DND-41 (cell line): ENCODE measurements at regions not wholly inside any gene's neighbourhood (a gene's known extent, or its start where the extent isn't known, plus 50 kb on each side); places are given as distances from the start of the nearest gene placed in this dataset.

ENCODE experiments used
- ATAC-seq: fragments of 200-7000 bp; cut with Tn5 transposase; 3 replicates; pipeline ENCODE4 v1.9.1; 2021; ENCODE audit warnings: low read depth; ENCODE audit not compliant: insufficient read depth
- DNase-seq: peaks from one replicate; pipeline ENCODE4 v3.0.0-alpha.2; 2020
- H2AFZ ChIP-seq: 2 replicates; pipeline ENCODE4 v1.6.0; 2012; ENCODE audit warnings: low read depth, low read length
- H3K27ac ChIP-seq: 2 replicates; pipeline ENCODE4 v1.5.1; 2012; ENCODE audit warnings: low read length, inconsistent platforms
- H3K27me3 ChIP-seq: fragments of 200-600 bp; sonication (generic); 2 replicates; pipeline ENCODE4 v1.6.0; 2012; ENCODE audit warnings: low read length, mild to moderate bottlenecking, inconsistent platforms; ENCODE audit not compliant: insufficient read depth, poor library complexity
- H3K36me3 ChIP-seq: 2 replicates; pipeline ENCODE4 v1.5.1; 2012; ENCODE audit warnings: low read length, inconsistent platforms; ENCODE audit not compliant: insufficient read depth
- H3K4me1 ChIP-seq: 2 replicates; pipeline ENCODE4 v1.5.1; 2012; ENCODE audit warnings: mild to moderate bottlenecking, low read length; ENCODE audit not compliant: insufficient read depth
- H3K4me2 ChIP-seq: 2 replicates; pipeline ENCODE4 v1.6.0; 2012; ENCODE audit warnings: mild to moderate bottlenecking, moderate library complexity, low read length, inconsistent platforms; ENCODE audit not compliant: insufficient read depth
- H3K4me3 ChIP-seq, 2 experiments: fragments of 200-600 bp in 1 of 2; shearing (Covaris generic) in 1 of 2; 2 replicates each; pipeline ENCODE4 v1.5.1; 2012 to 2016; ENCODE audit warnings: inconsistent platforms in 2 of 2, low read length in 2 of 2, mild to moderate bottlenecking in 2 of 2, low read depth in 1 of 2, moderate library complexity in 1 of 2
- H3K79me2 ChIP-seq: 2 replicates; pipeline ENCODE4 v1.6.0; 2012; ENCODE audit warnings: low read length, inconsistent platforms; ENCODE audit not compliant: insufficient read depth
- H3K9ac ChIP-seq: 2 replicates; pipeline ENCODE4 v1.6.0; 2012; ENCODE audit warnings: low read depth, mild to moderate bottlenecking, inconsistent platforms, low read length, moderate library complexity
- H3K9me3 ChIP-seq: 2 replicates; pipeline ENCODE4 v1.5.1; 2012; ENCODE audit warnings: low read length, moderate library complexity, mild to moderate bottlenecking, inconsistent platforms; ENCODE audit not compliant: insufficient read depth, severe bottlenecking
- H4K20me1 ChIP-seq: 2 replicates; pipeline ENCODE4 v1.6.0; 2012; ENCODE audit warnings: low read length; ENCODE audit not compliant: insufficient read depth
- EZH2 ChIP-seq: IDR thresholded peaks from 3 replicates; pipeline ENCODE4 v1.6.1; 2012; ENCODE audit warnings: borderline replicate concordance, low read depth, mild to moderate bottlenecking, moderate library complexity, low read length, inconsistent platforms; ENCODE audit not compliant: severe bottlenecking
- TF ChIP-seq, protein P1 (sequence below): IDR thresholded peaks from 2 replicates; pipeline ENCODE4 v1.5.1; 2012; ENCODE audit warnings: borderline replicate concordance, low read length, moderate library complexity, mild to moderate bottlenecking; ENCODE audit not compliant: poor library complexity, severe bottlenecking; ENCODE audit errors: extremely low read depth

- no peak overlapping the region for H3K9ac ChIP-seq
- no peaks in the 10 kb centered on the region for H3K79me2 ChIP-seq
- DNase-seq (peak; percentile 19), ATAC-seq (peak; percentile 63)
- no peaks in the 10 kb centered on the region for H3K36me3 ChIP-seq
- H2AFZ ChIP-seq, result no peak overlapping the region
- no peak overlapping the region for H3K4me3 ChIP-seq
- H4K20me1 ChIP-seq, result no peaks in the 10 kb centered on the region
- no peak overlapping the region for H3K27ac ChIP-seq
- no peak for TF ChIP-seq EZH2
- TF ChIP-seq, protein P1, sequence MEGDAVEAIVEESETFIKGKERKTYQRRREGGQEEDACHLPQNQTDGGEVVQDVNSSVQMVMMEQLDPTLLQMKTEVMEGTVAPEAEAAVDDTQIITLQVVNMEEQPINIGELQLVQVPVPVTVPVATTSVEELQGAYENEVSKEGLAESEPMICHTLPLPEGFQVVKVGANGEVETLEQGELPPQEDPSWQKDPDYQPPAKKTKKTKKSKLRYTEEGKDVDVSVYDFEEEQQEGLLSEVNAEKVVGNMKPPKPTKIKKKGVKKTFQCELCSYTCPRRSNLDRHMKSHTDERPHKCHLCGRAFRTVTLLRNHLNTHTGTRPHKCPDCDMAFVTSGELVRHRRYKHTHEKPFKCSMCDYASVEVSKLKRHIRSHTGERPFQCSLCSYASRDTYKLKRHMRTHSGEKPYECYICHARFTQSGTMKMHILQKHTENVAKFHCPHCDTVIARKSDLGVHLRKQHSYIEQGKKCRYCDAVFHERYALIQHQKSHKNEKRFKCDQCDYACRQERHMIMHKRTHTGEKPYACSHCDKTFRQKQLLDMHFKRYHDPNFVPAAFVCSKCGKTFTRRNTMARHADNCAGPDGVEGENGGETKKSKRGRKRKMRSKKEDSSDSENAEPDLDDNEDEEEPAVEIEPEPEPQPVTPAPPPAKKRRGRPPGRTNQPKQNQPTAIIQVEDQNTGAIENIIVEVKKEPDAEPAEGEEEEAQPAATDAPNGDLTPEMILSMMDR, result no peak
- no peak overlapping the region for H3K4me2 ChIP-seq
- no peaks in the 10 kb centered on the region for H3K9me3 ChIP-seq
- H3K4me1 ChIP-seq, result peaks cover 4% of the 10 kb centered on the region
- no peaks in the 10 kb centered on the region for H3K27me3 ChIP-seq
Observed at GRCh38 chr19:29878973-29879654, 62.9 kb upstream of the URI1 start.

DNA sequence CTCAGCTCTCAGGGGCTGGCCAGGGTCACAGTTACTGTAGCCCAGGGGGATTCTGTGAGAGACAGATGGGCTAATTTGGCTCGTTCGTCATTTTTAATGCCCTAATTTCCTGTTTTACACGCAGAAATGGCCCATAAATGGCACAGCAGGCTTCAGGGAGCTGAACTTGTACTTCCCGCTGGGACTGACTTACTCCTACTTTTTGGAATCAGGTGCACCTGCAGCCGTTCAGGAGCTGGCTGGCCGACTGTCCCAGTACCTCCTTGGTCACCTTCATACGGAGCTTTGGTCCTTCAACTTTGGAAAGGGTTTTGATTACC lies 62.4 kb upstream of the URI1 start:
- Histone ChIP-seq H4K20me1 (no peaks in the 10 kb centered on the region), H3K4me3 (no peak overlapping the region), H3K79me2 (no peaks in the 10 kb centered on the region), H3K9me3 (no peaks in the 10 kb centered on the region), H3K4me2 (no peak overlapping the region), H2AFZ (no peak overlapping the region), H3K4me1 (peaks cover 4% of the 10 kb centered on the region), H3K27me3 (no peaks in the 10 kb centered on the region), H3K9ac (no peak overlapping the region), H3K36me3 (no peaks in the 10 kb centered on the region), H3K27ac (no peak overlapping the region)
- TF ChIP-seq, protein P1, result no peak
- TF ChIP-seq EZH2, result no peak
- DNase-seq (no peak), ATAC-seq (no peak)

DNA sequence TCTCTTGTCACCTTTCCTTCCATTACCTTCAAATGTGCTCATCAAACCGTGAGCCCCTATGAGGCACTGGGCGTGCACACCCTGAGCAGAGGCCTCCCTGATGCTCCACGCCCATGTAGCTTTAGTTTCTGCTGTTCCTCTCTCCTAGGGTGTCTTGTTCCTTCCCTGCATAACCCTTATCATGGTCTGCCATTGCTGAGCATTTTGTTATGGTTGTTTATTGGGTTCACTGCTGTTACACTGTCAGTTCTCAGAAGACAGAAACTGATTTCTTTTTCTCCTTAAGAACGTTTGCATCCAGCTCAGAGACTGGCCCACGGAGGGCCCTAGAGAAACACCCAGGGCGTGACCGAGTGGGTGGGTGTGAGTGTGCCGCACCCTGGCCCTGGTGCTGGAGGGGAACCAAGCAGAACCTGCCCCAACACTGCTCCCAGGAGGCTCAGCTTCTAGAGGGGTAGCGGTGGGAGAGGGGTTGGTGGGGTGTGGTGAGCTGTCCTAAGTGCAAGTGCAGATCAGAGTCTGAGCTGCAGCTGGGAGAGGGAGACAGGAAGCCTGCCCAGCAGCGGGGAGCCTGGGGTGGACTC lies 61.4 kb upstream of the URI1 start:
- ATAC-seq (no peak), DNase-seq (no peak)
- Histone ChIP-seq H3K9me3 (no peaks in the 10 kb centered on the region), H3K79me2 (no peaks in the 10 kb centered on the region), H3K27ac (no peak overlapping the region), H4K20me1 (no peaks in the 10 kb centered on the region), H3K4me1 (peaks cover 4% of the 10 kb centered on the region), H2AFZ (no peak overlapping the region), H3K4me2 (no peak overlapping the region), H3K36me3 (no peaks in the 10 kb centered on the region), H3K27me3 (no peaks in the 10 kb centered on the region), H3K9ac (no peak overlapping the region), H3K4me3 (no peak overlapping the region)
- TF ChIP-seq, protein P1, result no peak
- TF ChIP-seq EZH2, result no peak
